22Rv1 (cell line): ENCODE measurements at regions not wholly inside any gene's neighbourhood (a gene's known extent, or its start where the extent isn't known, plus 50 kb on each side); places are given as distances from the start of the nearest gene placed in this dataset.

Experiments used
- CTCF ChIP-seq: fragments of 450-650 bp; IDR thresholded peaks from 2 replicates; pipeline ENCODE4 v1.5.1; 2017; ENCODE audit warnings: mild to moderate bottlenecking
- ZFX ChIP-seq: fragments of 450-650 bp; IDR thresholded peaks from 2 replicates; pipeline ENCODE4 v1.6.1; 2017; ENCODE audit warnings: antibody characterized with exemption, borderline replicate concordance

DNA sequence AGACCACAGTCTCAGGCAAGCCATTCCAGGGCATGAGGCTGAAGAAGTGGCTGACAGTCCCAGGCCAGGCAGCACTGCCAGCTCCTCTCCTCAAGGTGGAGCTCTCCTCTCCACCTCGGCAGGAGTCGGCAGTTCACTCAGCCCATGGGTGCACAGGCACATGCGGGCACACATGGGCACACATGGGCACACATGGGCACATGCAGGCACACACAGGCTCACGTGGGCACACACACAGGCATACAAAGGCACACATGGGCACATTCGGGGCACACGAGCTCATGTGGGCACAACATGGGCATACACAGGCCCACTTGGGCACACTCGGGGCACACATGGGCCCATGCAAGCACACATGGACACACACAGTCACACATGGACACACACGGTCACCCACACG is 65.3 kb upstream of the TAF1B start:
- TF ChIP-seq CTCF, result peak; percentile 68
- no peak for TF ChIP-seq ZFX
